ENCODE measurements at regions not wholly inside any gene's neighbourhood (a gene's known extent, or its start where the extent isn't known, plus 50 kb on each side); places are given as distances from the start of the nearest gene placed in this dataset.

- Histone ChIP-seq H3K9ac (ENCODE audit: low read depth, low read length) (no peak overlapping the region), H4K20me1 (ENCODE audit: insufficient read depth, low read length) (no peaks in the 10 kb centered on the region), H3K9me3 (ENCODE audit: insufficient read depth, low read length, severe bottlenecking) (no peaks in the 10 kb centered on the region), H3K4me2 (ENCODE audit: insufficient read depth, low read length) (no peak overlapping the region), H3K4me1 (ENCODE audit: insufficient read depth, low read length) (no peaks in the 10 kb centered on the region), H3K36me3 (ENCODE audit: insufficient read depth, low read length) (no peaks in the 10 kb centered on the region), H3K4me3 (ENCODE audit: low read depth in 1 of 2, low read length in 2 of 2) (no peak overlapping the region), H3K27ac (ENCODE audit: low read length) (no peak overlapping the region), H3K79me2 (ENCODE audit: insufficient read depth, low read length) (no peaks in the 10 kb centered on the region), H3K27me3 (ENCODE audit: insufficient read depth, low read length, poor library complexity) (no peaks in the 10 kb centered on the region), H2AFZ (ENCODE audit: low read depth, low read length) (no peak overlapping the region)
- no peak for DNase-seq
- TF ChIP-seq EZH2 (IDR thresholded peaks at IDR 0.05; ENCODE audit: borderline replicate concordance, low read depth, low read length, severe bottlenecking) = no peak
- TF ChIP-seq, protein P1, sequence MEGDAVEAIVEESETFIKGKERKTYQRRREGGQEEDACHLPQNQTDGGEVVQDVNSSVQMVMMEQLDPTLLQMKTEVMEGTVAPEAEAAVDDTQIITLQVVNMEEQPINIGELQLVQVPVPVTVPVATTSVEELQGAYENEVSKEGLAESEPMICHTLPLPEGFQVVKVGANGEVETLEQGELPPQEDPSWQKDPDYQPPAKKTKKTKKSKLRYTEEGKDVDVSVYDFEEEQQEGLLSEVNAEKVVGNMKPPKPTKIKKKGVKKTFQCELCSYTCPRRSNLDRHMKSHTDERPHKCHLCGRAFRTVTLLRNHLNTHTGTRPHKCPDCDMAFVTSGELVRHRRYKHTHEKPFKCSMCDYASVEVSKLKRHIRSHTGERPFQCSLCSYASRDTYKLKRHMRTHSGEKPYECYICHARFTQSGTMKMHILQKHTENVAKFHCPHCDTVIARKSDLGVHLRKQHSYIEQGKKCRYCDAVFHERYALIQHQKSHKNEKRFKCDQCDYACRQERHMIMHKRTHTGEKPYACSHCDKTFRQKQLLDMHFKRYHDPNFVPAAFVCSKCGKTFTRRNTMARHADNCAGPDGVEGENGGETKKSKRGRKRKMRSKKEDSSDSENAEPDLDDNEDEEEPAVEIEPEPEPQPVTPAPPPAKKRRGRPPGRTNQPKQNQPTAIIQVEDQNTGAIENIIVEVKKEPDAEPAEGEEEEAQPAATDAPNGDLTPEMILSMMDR (IDR thresholded peaks at IDR 0.05; ENCODE audit: borderline replicate concordance, extremely low read depth, low read length, poor library complexity, severe bottlenecking) = no peak
- no peak for ATAC-seq (ENCODE audit: insufficient read depth, low read depth)
Measured at GRCh38 chr2:83394134-83394904, 1064.8 kb downstream of the SUCLG1 start.

DNA sequence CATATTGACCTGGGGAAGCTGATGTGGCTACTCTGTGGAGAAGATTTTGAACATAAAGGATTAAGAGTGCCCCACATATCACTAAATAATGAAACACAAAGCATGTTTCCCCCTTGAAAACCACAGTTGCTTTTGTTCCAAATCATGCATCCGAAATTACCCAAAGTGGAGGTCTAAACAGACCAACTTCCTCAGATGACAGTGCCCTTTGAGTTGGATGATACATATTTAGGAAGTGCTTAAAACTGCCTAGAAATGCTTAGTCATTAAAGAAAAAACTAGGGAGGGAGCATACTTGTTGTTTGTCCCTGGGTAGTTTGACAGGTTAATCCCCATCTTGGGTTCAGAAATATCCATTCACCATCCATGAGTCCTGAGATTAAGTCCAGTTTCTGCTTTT lies 1070.3 kb downstream of the SUCLG1 start:
- H3K27ac ChIP-seq (ENCODE audit: low read length) = no peak overlapping the region
- H3K9me3 ChIP-seq (ENCODE audit: insufficient read depth, low read length, severe bottlenecking) = no peaks in the 10 kb centered on the region
- H3K4me1 ChIP-seq (ENCODE audit: insufficient read depth, low read length) = no peaks in the 10 kb centered on the region
- DNase-seq = no peak
- H2AFZ ChIP-seq (ENCODE audit: low read depth, low read length) = no peak overlapping the region
- H3K4me3 ChIP-seq (ENCODE audit: low read depth in 1 of 2, low read length in 2 of 2) = no peak overlapping the region
- no peaks in the 10 kb centered on the region for H4K20me1 ChIP-seq (ENCODE audit: insufficient read depth, low read length)
- no peak for ATAC-seq (ENCODE audit: insufficient read depth, low read depth)
- no peak overlapping the region for H3K9ac ChIP-seq (ENCODE audit: low read depth, low read length)
- H3K4me2 ChIP-seq (ENCODE audit: insufficient read depth, low read length) = no peak overlapping the region
- H3K79me2 ChIP-seq (ENCODE audit: insufficient read depth, low read length) = no peaks in the 10 kb centered on the region
- H3K36me3 ChIP-seq (ENCODE audit: insufficient read depth, low read length) = no peaks in the 10 kb centered on the region
- H3K27me3 ChIP-seq (ENCODE audit: insufficient read depth, low read length, poor library complexity) = no peaks in the 10 kb centered on the region
- TF ChIP-seq EZH2 (IDR thresholded peaks at IDR 0.05; ENCODE audit: borderline replicate concordance, low read depth, low read length, severe bottlenecking) = no peak
- TF ChIP-seq, protein P1 (IDR thresholded peaks at IDR 0.05; ENCODE audit: borderline replicate concordance, extremely low read depth, low read length, poor library complexity, severe bottlenecking) = no peak

GRCh38 chr2:83386549-83386948 lies 1072.5 kb downstream of the SUCLG1 start:
- TF ChIP-seq, protein P1 (IDR thresholded peaks at IDR 0.05; ENCODE audit: borderline replicate concordance, extremely low read depth, low read length, poor library complexity, severe bottlenecking) = no peak
- no peak for TF ChIP-seq EZH2 (IDR thresholded peaks at IDR 0.05; ENCODE audit: borderline replicate concordance, low read depth, low read length, severe bottlenecking)
- H3K9ac ChIP-seq (ENCODE audit: low read depth, low read length) = no peak overlapping the region
- H3K27ac ChIP-seq (ENCODE audit: low read length) = no peak overlapping the region
- DNase-seq (no peak), ATAC-seq (ENCODE audit: insufficient read depth, low read depth) (no peak)
- no peaks in the 10 kb centered on the region for H3K27me3 ChIP-seq (ENCODE audit: insufficient read depth, low read length, poor library complexity)
- H4K20me1 ChIP-seq (ENCODE audit: insufficient read depth, low read length) = no peaks in the 10 kb centered on the region
- H3K9me3 ChIP-seq (ENCODE audit: insufficient read depth, low read length, severe bottlenecking) = no peaks in the 10 kb centered on the region
- H2AFZ ChIP-seq (ENCODE audit: low read depth, low read length) = no peak overlapping the region
- H3K4me3 ChIP-seq (ENCODE audit: low read depth in 1 of 2, low read length in 2 of 2) = no peak overlapping the region
- H3K4me1 ChIP-seq (ENCODE audit: insufficient read depth, low read length) = no peaks in the 10 kb centered on the region
- no peaks in the 10 kb centered on the region for H3K79me2 ChIP-seq (ENCODE audit: insufficient read depth, low read length)
- H3K4me2 ChIP-seq (ENCODE audit: insufficient read depth, low read length) = no peak overlapping the region
- no peaks in the 10 kb centered on the region for H3K36me3 ChIP-seq (ENCODE audit: insufficient read depth, low read length)
